IMR-90 (cell line): ENCODE measurements at regions not wholly inside any gene's neighbourhood (a gene's known extent, or its start where the extent isn't known, plus 50 kb on each side); places are given as distances from the start of the nearest gene placed in this dataset.

Experiments
- ATAC-seq: fragments of 200-7000 bp; cut with Tn5 transposase; 2 replicates; pipeline ENCODE4 v1.9.1; 2020; ENCODE audit warnings: low read depth, mild to moderate bottlenecking, moderate library complexity
- BruUV-seq: library from RNA; stranded (reverse); fragments of 400-500 nt; replicated peaks from 2 replicates; lab custom pipeline; 2021; lab: Mats Ljungman, UMichigan
- CTCF ChIA-PET: fragments of 300-600 bp; formaldehyde crosslinking; extraction: SDS; loops from one replicate; lab custom pipeline; 2021; ENCODE audit warnings: antibody characterized with exemption; lab: Yijun Ruan, JAX
- POLR2A ChIA-PET: fragments of 300-600 bp; sonication (Branson Sonifier 250); formaldehyde crosslinking; loops from one replicate; lab custom pipeline; 2022; ENCODE audit warnings: antibody characterized with exemption; ENCODE audit not compliant: unreplicated experiment; lab: Charles Lee
- DNase-seq: peaks from one replicate; pipeline ENCODE4 v3.0.0; 2013
- H2AFZ ChIP-seq: replicated peaks from 2 replicates; pipeline ENCODE3; 2013; ENCODE audit warnings: low read length, mild to moderate bottlenecking; ENCODE audit not compliant: poor library complexity
- H2AK5ac ChIP-seq: 2 replicates; pipeline ENCODE4 v1.6.1; 2013; ENCODE audit warnings: low read depth, low read length, inconsistent platforms
- H2AK9ac ChIP-seq: replicated peaks from 2 replicates; pipeline ENCODE3; 2013; ENCODE audit warnings: mild to moderate bottlenecking, low read depth, low read length, moderate library complexity; ENCODE audit not compliant: poor library complexity
- H2BK120ac ChIP-seq: 2 replicates; pipeline ENCODE4 v1.6.1; 2013; ENCODE audit warnings: low read depth, low read length, inconsistent platforms
- H2BK15ac ChIP-seq: 3 replicates; pipeline ENCODE4 v1.6.1; 2013; ENCODE audit warnings: low read depth, low read length, inconsistent platforms
- H2BK20ac ChIP-seq: 2 replicates; pipeline ENCODE4 v1.6.1; 2013; ENCODE audit warnings: low read depth, mild to moderate bottlenecking, inconsistent platforms, low read length, moderate library complexity
- H2BK5ac ChIP-seq: 2 replicates; pipeline ENCODE4 v1.6.1; 2013; ENCODE audit warnings: mild to moderate bottlenecking, low read depth, low read length, inconsistent platforms; ENCODE audit not compliant: poor library complexity, severe bottlenecking
- H3K14ac ChIP-seq: replicated peaks from 2 replicates; pipeline ENCODE4 v1.6.1; 2013; ENCODE audit warnings: low read depth, low read length, inconsistent platforms
- H3K18ac ChIP-seq: 2 replicates; pipeline ENCODE4 v1.6.1; 2013; ENCODE audit warnings: low read depth, low read length, control low read depth
- H3K23ac ChIP-seq: 2 replicates; pipeline ENCODE4 v1.6.1; 2013; ENCODE audit warnings: low read depth, low read length, inconsistent platforms
- H3K27ac ChIP-seq: 2 replicates; pipeline ENCODE4 v1.5.1; 2013; ENCODE audit warnings: mild to moderate bottlenecking, control low read depth, low read length; ENCODE audit not compliant: insufficient read depth
- H3K27me3 ChIP-seq: 2 replicates; pipeline ENCODE4 v1.6.1; 2013; ENCODE audit warnings: low read length; ENCODE audit not compliant: control insufficient read depth, insufficient read depth
- H3K36me3 ChIP-seq: 2 replicates; pipeline ENCODE4 v1.6.1; 2013; ENCODE audit warnings: low read length, mixed read lengths; ENCODE audit not compliant: control insufficient read depth, insufficient read depth
- H3K4ac ChIP-seq: 2 replicates; pipeline ENCODE4 v1.6.1; 2013; ENCODE audit warnings: low read depth, low read length, inconsistent platforms
- H3K4me1 ChIP-seq: 2 replicates; pipeline ENCODE4 v1.6.1; 2013; ENCODE audit warnings: low read length, mixed read lengths; ENCODE audit not compliant: control insufficient read depth, insufficient read depth
- H3K4me2 ChIP-seq: 2 replicates; pipeline ENCODE4 v1.6.1; 2013; ENCODE audit warnings: low read depth, mild to moderate bottlenecking, control low read depth, low read length, moderate library complexity
- H3K4me3 ChIP-seq: 2 replicates; pipeline ENCODE4 v1.5.1; 2013; ENCODE audit warnings: low read depth, mild to moderate bottlenecking, control low read depth, low read length, moderate library complexity; ENCODE audit not compliant: insufficient read depth
- H3K56ac ChIP-seq: 2 replicates; pipeline ENCODE4 v1.6.1; 2013; ENCODE audit warnings: low read length, inconsistent platforms; ENCODE audit not compliant: insufficient read depth; ENCODE audit errors: extremely low read depth
- H3K79me1 ChIP-seq, 2 experiments: 2 replicates each; pipeline ENCODE4 v1.6.1; 2013; ENCODE audit warnings: low read length in 2 of 2, inconsistent platforms in 1 of 2, low read depth in 1 of 2
- H3K9ac ChIP-seq: 2 replicates; pipeline ENCODE4 v1.6.1; 2013; ENCODE audit warnings: low read depth, low read length, control low read depth
- H3K9me1 ChIP-seq: 2 replicates; pipeline ENCODE4 v1.6.1; 2013; ENCODE audit warnings: low read length, inconsistent platforms; ENCODE audit not compliant: insufficient read depth
- H3K9me3 ChIP-seq: 2 replicates; pipeline ENCODE4 v1.6.1; 2013; ENCODE audit warnings: low read length; ENCODE audit not compliant: control insufficient read depth, insufficient read depth
- H4K20me1 ChIP-seq: 2 replicates; pipeline ENCODE4 v1.6.1; 2013; ENCODE audit warnings: low read length, inconsistent platforms; ENCODE audit not compliant: insufficient read depth
- H4K5ac ChIP-seq: 2 replicates; pipeline ENCODE4 v1.6.1; 2013; ENCODE audit warnings: mild to moderate bottlenecking, low read depth, low read length, control low read depth
- H4K8ac ChIP-seq, 2 experiments: 2 replicates each; pipeline ENCODE4 v1.6.1; 2013; ENCODE audit warnings: low read depth in 2 of 2, low read length in 2 of 2, control low read depth in 1 of 2, inconsistent platforms in 1 of 2
- H4K91ac ChIP-seq: 2 replicates; pipeline ENCODE4 v1.6.1; 2013; ENCODE audit warnings: low read depth, low read length, inconsistent platforms; ENCODE audit not compliant: insufficient read depth
- BHLHE40 ChIP-seq: fragments of 150-350 bp; IDR thresholded peaks from 2 replicates; pipeline ENCODE4 v1.6.1; 2016; ENCODE audit warnings: mild to moderate bottlenecking, low read depth, low read length
- CEBPB ChIP-seq: IDR thresholded peaks from 2 replicates; pipeline ENCODE4 v1.6.1; 2012; ENCODE audit warnings: low read depth, low read length, improper control_type of control experiment
- CTCF ChIP-seq: conservative IDR thresholded peaks from 2 replicates; pipeline ENCODE4 v1.5.1; 2012; ENCODE audit warnings: mild to moderate bottlenecking, low read depth, low read length, improper control_type of control experiment
- MAFK ChIP-seq: IDR thresholded peaks from 2 replicates; pipeline ENCODE4 v1.6.1; 2012; ENCODE audit warnings: low read depth, low read length, improper control_type of control experiment
- NFE2L2 ChIP-seq: fragments of 150-350 bp; IDR thresholded peaks from 2 replicates; pipeline ENCODE4 v1.6.1; 2016; ENCODE audit warnings: low read depth, mild to moderate bottlenecking, low read length
- POLR2A ChIP-seq: IDR thresholded peaks from 2 replicates; pipeline ENCODE4 v1.6.1; 2012; ENCODE audit warnings: mild to moderate bottlenecking, low read depth, low read length
- RAD21 ChIP-seq: IDR thresholded peaks from 2 replicates; pipeline ENCODE4 v1.6.1; 2012; ENCODE audit warnings: low read length, improper control_type of control experiment
- RFX5 ChIP-seq: IDR thresholded peaks from 2 replicates; pipeline ENCODE4 v1.8.0; 2012; ENCODE audit warnings: low read depth, mild to moderate bottlenecking, low read length, moderate library complexity
- SMC3 ChIP-seq: fragments of 150-350 bp; IDR thresholded peaks from 2 replicates; pipeline ENCODE4 v1.6.1; 2016; ENCODE audit warnings: low read depth, mild to moderate bottlenecking, antibody characterized with exemption, low read length, moderate library complexity
- WGBS, 2 experiments: methylation state at CpG; one replicate each; pipeline versions ENCODE4 v1.1.5 to v1.1.7; 2013; ENCODE audit warnings: missing lambda C conversion rate in 2 of 2; ENCODE audit not compliant: insufficient read length in 1 of 2; ENCODE audit errors: extremely low coverage in 2 of 2; 5-methylcytosine and 5-hydroxymethylcytosine counted together
- dilution Hi-C: fragments of 300-500 bp; cut with HindIII; formaldehyde crosslinking; loops from one replicate; pipeline ENCODE4 v1.14.3; 2018; ENCODE audit warnings: low sequenced_read_pairs; ENCODE audit not compliant: unreplicated experiment
- in situ Hi-C: fragments of 300-500 bp; cut with MboI; formaldehyde crosslinking; loops from 3 replicates; pipeline ENCODE4 v1.14.3; 2019; ENCODE audit warnings: low sequenced_read_pairs, inconsistent platforms, mixed read lengths
- intact Hi-C: fragments of 100-400 bp; cut with micrococcal nuclease; formaldehyde crosslinking; loops from 2 replicates; pipeline ENCODE4 v1.10.0; 2022

GRCh38 chr7:106604303-106604924 lies 56.5 kb downstream of the CCDC71L start:
- no peak overlapping the region for H3K9ac ChIP-seq
- H3K27ac ChIP-seq, result no peak overlapping the region
- in situ Hi-C loops (no loop called here), intact Hi-C loops (no loop called here), dilution Hi-C loops (no loop called here)
- H3K4ac ChIP-seq, result no peak overlapping the region
- no peak overlapping the region for H3K23ac ChIP-seq
- H4K8ac ChIP-seq, result no peak overlapping the region
- H2BK15ac ChIP-seq, result no peak overlapping the region
- H3K4me3 ChIP-seq, result no peak overlapping the region
- H3K79me1 ChIP-seq, result 0 out of 4 replicates have a peak, but pooled peaks cover 0 to 3% of the 10 kb centered on the region in 2 experiments
- ATAC-seq (no peak), DNase-seq (no peak)
- H3K9me3 ChIP-seq, result no peaks in the 10 kb centered on the region
- H3K4me1 ChIP-seq, result peaks cover 8% of the 10 kb centered on the region
- no CpG with 5 or more reads among the region's 1 CpG for WGBS, 2 experiments
- no TSS peak for BruUV-seq
- H3K9me1 ChIP-seq, result 0 out of 2 replicates have a peak, but pooled peaks cover 6% of the 10 kb centered on the region
- H3K18ac ChIP-seq, result no peak overlapping the region
- H3K14ac ChIP-seq, result no peak overlapping the region
- H3K56ac ChIP-seq, result no peak overlapping the region
- no peak overlapping the region for H2AK5ac ChIP-seq
- H2BK5ac ChIP-seq, result no peak overlapping the region
- no peaks in the 10 kb centered on the region for H4K20me1 ChIP-seq
- H3K4me2 ChIP-seq, result no peak overlapping the region
- TF ChIP-seq CEBPB, result peak; percentile 49; the same call in 1 of the 2 replicates
- TF ChIP-seq NFE2L2, result no peak
- no peak for TF ChIP-seq BHLHE40
- TF ChIP-seq RAD21, result no peak
- peak; percentile 73 for TF ChIP-seq MAFK
- no peak for TF ChIP-seq RFX5
- TF ChIP-seq SMC3, result no peak
- no peak for TF ChIP-seq POLR2A
- TF ChIP-seq CTCF, result no peak
- H3K27me3 ChIP-seq, result no peaks in the 10 kb centered on the region
- no peak overlapping the region for H2BK120ac ChIP-seq
- no peak overlapping the region for H2AK9ac ChIP-seq
- no peak overlapping the region for H4K91ac ChIP-seq
- CTCF ChIA-PET, result no interaction called here
- POLR2A ChIA-PET, result no interaction called here
- no peaks in the 10 kb centered on the region for H3K36me3 ChIP-seq
- H2AFZ ChIP-seq, result no peak overlapping the region
- no peak overlapping the region for H2BK20ac ChIP-seq
- no peak overlapping the region for H4K5ac ChIP-seq
